Glutamatergic neuron (in vitro differentiated cells): ENCODE measurements at regions not wholly inside any gene's neighbourhood (a gene's known extent, or its start where the extent isn't known, plus 50 kb on each side); places are given as distances from the start of the nearest gene placed in this dataset.
A peak's percentile ranks its signal among the peaks of the same experiment; 100 is the strongest.

Experiments used
- DNase-seq: peaks from one replicate; pipeline ENCODE4 v3.0.0; 2022
- H3K27ac Mint-ChIP-seq: one replicate; pipeline ENCODE4 v1.8.0; 2020; ENCODE audit warnings: mild to moderate bottlenecking, mixed read lengths, inconsistent platforms; ENCODE audit not compliant: unreplicated experiment
- H3K27me3 Mint-ChIP-seq: one replicate; pipeline ENCODE4 v1.8.0; 2020; ENCODE audit warnings: mild to moderate bottlenecking, moderate library complexity, mixed read lengths, inconsistent platforms; ENCODE audit not compliant: unreplicated experiment
- H3K36me3 Mint-ChIP-seq: one replicate; pipeline ENCODE4 v1.8.0; 2020; ENCODE audit warnings: mild to moderate bottlenecking, mixed read lengths, inconsistent platforms; ENCODE audit not compliant: unreplicated experiment
- H3K4me1 Mint-ChIP-seq: one replicate; pipeline ENCODE4 v1.8.0; 2020; ENCODE audit warnings: mild to moderate bottlenecking, low read depth, mixed read lengths, inconsistent platforms; ENCODE audit not compliant: unreplicated experiment
- H3K4me3 Mint-ChIP-seq: one replicate; pipeline ENCODE4 v1.8.0; 2020; ENCODE audit warnings: mild to moderate bottlenecking, mixed read lengths, inconsistent platforms; ENCODE audit not compliant: unreplicated experiment
- H3K9me3 Mint-ChIP-seq: one replicate; pipeline ENCODE4 v1.8.0; 2020; ENCODE audit warnings: mild to moderate bottlenecking, moderate library complexity, mixed read lengths, inconsistent platforms; ENCODE audit not compliant: unreplicated experiment
- TF ChIP-seq, protein P1 (sequence below): fragments of 200-600 bp; sonication (generic); IDR thresholded peaks from one replicate; pipeline ENCODE4 v1.5.0; 2021; ENCODE audit not compliant: partially characterized antibody, unreplicated experiment

DNA sequence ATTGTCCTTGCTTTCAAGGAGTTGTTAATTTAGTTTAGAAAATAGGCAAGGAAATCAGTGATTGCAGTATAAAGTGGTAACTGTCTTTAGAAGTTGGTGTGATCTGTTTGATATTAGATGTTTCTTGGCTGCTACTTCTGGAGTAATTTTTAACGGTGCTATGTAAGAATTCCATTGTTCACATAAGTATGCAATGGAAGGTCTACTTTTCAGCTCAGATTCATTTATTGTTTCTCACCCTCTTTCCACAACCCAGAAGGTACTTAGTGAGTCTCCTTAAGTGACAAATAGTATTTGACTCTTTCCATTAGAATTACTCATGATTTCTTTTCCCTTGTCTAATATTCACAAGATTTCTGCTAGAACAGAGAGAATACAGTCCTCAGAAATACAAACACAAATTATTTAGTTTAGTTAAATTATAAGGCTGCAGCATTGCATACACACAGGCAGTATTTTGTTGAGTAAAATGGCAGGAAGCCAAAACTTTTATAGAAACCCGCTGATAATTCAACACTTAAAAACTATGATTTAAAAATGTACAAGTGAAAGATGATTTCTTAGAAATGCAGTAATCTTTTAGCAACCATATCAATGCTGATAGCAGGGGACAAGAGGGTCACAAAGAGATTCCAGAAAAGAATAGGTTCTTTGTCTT, 554.3 kb downstream of the CD109 start:
- Mint-ChIP-seq H3K27ac (no peak overlapping the region), H3K4me1 (peaks cover 2% of the 10 kb centered on the region), H3K9me3 (peaks cover 1% of the 10 kb centered on the region), H3K4me3 (no peak overlapping the region), H3K36me3 (no peaks in the 10 kb centered on the region), H3K27me3 (peaks cover 2% of the 10 kb centered on the region)
- TF ChIP-seq, protein P1, sequence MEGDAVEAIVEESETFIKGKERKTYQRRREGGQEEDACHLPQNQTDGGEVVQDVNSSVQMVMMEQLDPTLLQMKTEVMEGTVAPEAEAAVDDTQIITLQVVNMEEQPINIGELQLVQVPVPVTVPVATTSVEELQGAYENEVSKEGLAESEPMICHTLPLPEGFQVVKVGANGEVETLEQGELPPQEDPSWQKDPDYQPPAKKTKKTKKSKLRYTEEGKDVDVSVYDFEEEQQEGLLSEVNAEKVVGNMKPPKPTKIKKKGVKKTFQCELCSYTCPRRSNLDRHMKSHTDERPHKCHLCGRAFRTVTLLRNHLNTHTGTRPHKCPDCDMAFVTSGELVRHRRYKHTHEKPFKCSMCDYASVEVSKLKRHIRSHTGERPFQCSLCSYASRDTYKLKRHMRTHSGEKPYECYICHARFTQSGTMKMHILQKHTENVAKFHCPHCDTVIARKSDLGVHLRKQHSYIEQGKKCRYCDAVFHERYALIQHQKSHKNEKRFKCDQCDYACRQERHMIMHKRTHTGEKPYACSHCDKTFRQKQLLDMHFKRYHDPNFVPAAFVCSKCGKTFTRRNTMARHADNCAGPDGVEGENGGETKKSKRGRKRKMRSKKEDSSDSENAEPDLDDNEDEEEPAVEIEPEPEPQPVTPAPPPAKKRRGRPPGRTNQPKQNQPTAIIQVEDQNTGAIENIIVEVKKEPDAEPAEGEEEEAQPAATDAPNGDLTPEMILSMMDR, result no peak
- DNase-seq, result no peak

DNA sequence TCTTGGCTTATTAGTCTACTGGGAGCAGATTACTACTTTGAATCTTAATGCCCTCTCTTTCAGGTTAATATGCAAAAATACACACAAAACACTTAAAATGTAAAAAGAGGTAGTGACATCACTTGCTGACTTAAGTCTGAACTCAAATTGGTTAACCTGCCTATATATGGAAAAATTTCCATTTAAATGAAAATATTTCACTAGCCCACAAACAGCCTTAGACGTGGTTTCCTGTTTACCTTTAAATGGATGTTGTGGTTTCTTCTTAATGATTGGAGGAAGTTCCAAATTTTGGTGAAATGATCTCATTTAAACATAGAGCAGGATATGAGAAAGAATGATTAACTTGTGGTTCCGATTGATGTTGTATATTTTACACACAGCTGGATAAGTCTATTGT, 553.7 kb downstream of the CD109 start:
- H3K36me3 Mint-ChIP-seq, result no peaks in the 10 kb centered on the region
- H3K27ac Mint-ChIP-seq, result no peak overlapping the region
- TF ChIP-seq, protein P1, result no peak
- peaks cover 2% of the 10 kb centered on the region for H3K4me1 Mint-ChIP-seq
- H3K4me3 Mint-ChIP-seq, result no peak overlapping the region
- peaks cover 1% of the 10 kb centered on the region for H3K9me3 Mint-ChIP-seq
- H3K27me3 Mint-ChIP-seq, result peaks cover 2% of the 10 kb centered on the region
- no peak for DNase-seq

DNA sequence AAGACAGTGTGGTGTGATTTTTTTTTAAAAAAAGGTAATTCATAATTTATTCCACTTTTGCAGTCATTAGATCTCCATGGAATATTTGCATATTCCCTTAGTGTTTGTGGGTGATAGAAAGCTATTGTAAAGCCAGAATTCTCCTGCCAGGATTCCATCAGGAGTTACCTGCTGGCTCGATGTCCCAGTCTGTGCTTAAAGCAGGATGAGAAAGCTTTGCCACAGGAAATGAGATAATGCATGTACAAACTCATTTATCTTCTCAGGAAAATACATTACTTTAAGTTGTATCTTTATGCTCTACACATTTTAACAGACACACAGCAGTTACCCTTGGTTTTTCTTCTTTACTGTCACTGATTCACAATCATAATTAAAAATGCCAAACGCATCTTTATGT, 553.0 kb downstream of the CD109 start:
- no peaks in the 10 kb centered on the region for H3K9me3 Mint-ChIP-seq
- no peaks in the 10 kb centered on the region for H3K27me3 Mint-ChIP-seq
- no peak overlapping the region for H3K27ac Mint-ChIP-seq
- TF ChIP-seq, protein P1, result no peak
- H3K36me3 Mint-ChIP-seq, result no peaks in the 10 kb centered on the region
- no peaks in the 10 kb centered on the region for H3K4me1 Mint-ChIP-seq
- no peak for DNase-seq
- H3K4me3 Mint-ChIP-seq, result no peak overlapping the region

DNA sequence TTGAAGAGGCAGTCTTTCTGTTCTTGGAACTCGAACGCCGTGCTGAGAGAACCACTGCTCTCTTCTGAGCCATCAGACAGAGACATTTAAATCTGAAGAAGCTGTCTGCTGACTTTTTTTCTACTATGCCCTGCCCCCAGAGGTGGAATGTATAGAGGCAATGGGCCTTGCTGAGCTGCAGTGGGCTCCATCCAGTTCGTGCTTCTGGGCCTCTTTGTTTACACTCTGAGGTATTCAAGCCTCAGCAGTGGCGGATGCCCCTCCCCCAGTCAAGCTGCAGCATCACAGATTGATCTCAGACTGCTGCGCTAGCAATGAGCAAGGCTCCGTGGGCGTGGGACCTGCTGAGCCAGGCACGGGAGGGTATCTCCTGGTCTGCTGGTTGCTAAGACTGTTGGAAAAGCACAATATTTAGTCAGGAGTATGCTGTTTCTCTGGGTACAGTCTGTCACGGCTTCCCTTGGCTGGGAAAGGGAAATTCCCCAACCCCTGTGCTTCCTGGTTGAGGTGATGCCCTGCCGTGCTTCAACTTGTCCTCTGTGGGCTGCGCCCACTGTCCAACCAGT, 526.8 kb downstream of the CD109 start:
- TF ChIP-seq, protein P1, result no peak
- no peak overlapping the region for H3K27ac Mint-ChIP-seq
- H3K9me3 Mint-ChIP-seq, result no peaks in the 10 kb centered on the region
- no peaks in the 10 kb centered on the region for H3K27me3 Mint-ChIP-seq
- peak; percentile 57 for DNase-seq
- no peak overlapping the region for H3K4me3 Mint-ChIP-seq
- no peaks in the 10 kb centered on the region for H3K36me3 Mint-ChIP-seq
- peaks cover 2% of the 10 kb centered on the region for H3K4me1 Mint-ChIP-seq

DNA sequence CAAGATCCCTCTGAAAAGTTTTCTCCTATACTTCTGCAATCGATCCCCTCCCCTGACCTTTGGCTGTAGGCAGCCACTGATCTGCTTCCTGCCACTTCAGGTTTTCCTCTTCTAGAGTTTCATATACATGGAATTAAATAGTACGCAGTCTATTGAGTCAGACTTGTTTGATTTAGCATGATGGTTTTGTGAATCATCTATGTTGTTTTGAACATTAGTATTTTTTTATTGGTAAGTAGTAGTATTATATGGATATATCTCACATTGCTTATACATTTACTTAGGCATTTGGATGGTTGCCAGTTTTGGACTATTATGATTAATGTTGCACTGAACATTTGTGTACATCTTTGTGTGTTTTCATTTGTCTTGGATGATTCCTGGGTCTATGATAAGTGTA, 518.0 kb downstream of the CD109 start:
- no peak for DNase-seq
- Mint-ChIP-seq H3K4me1 (no peaks in the 10 kb centered on the region), H3K27ac (no peak overlapping the region), H3K9me3 (no peaks in the 10 kb centered on the region), H3K36me3 (no peaks in the 10 kb centered on the region), H3K27me3 (no peaks in the 10 kb centered on the region), H3K4me3 (no peak overlapping the region)
- TF ChIP-seq, protein P1, result no peak
